HS-27A (cell line): ENCODE measurements at regions not wholly inside any gene's neighbourhood (a gene's known extent, or its start where the extent isn't known, plus 50 kb on each side); places are given as distances from the start of the nearest gene placed in this dataset.
"Not testable (repeated sequence)": the region's sequence is repeated elsewhere in the genome, so short reads cannot be mapped to it uniquely, and the experiment has no call there.

Source experiments
- DNase-seq: peaks from one replicate; pipeline ENCODE4 v3.0.0-alpha.2; 2012; ENCODE audit warnings: low read depth, missing footprints

- no peak for DNase-seq
Observed at GRCh38 chr12:18849761-18850160, 111.8 kb downstream of the CAPZA3 start.

DNA sequence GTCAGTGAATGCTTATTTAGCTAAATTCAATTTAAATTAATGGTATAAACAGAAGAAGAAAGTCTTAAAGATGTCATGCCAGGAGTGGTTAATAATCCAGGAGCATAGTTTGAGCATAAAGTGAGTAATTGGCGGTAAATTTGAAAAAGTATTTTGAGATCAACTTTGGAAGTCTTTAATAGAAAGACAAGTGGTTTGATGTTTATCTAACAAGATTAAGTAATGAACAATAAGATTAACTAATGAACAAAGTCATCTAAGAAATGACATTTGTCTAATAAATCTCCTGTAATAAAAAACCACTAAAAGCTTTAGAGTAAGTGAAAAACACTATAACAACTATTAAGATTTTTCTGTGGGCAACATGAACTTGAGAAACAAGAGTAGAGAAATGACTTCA, 112.8 kb downstream of the CAPZA3 start:
- DNase-seq, result no peak

DNA sequence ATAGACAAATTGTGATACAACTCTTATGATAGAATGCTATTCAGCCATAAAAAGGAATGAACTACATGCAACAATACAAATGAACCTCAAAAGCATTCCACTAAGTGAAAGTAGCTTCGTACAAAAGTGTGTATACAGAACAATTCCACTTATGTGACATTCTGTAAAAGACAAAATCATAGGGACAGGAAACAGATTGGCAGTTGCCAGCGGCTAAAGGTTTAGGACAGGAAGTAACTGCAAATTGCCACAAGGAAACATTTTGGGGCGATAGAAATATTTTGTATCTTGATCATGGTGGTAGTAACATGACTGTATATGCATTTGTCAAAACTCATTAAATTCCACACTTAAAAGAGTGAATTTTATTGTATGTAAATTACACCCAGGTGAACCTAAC, 113.4 kb downstream of the CAPZA3 start:
- DNase-seq, result no peak

GRCh38 chr12:18853570-18854366, 115.8 kb downstream of the CAPZA3 start:
- no peak for DNase-seq

GRCh38 chr12:18857656-18858055, 119.7 kb downstream of the CAPZA3 start:
- no peak for DNase-seq

- DNase-seq, result no peak
Observed at GRCh38 chr12:18859400-18859799, 121.5 kb downstream of the CAPZA3 start.

DNA sequence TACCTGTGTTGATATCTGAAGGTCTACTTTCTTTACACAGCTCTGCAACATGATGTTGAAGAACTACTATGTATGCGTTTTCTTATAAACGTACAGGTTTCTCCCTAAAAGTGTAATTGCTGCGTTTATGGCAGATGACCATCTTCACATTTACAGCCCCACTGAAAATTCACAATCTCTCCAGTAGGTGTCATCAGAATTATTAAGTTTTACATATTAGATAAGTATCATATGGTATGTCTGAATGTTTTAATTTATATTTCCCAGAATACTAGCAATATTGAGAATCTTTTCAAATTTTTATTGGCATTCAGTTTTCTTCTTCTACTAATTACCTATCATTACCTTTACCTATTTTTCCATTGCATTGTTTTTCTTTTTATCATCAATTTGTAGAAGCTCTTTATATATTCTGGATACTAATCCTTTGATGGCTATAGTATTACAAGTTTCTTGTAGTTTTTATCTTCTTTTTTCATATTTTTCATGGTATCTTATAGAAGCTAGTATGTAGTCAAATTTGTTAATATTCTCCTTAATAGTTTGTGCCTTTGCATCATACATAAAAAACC, 123.5 kb downstream of the CAPZA3 start:
- DNase-seq, result peak; percentile 27

- no peak for DNase-seq
Observed at GRCh38 chr12:18863769-18864500, 126.0 kb downstream of the CAPZA3 start.

DNA sequence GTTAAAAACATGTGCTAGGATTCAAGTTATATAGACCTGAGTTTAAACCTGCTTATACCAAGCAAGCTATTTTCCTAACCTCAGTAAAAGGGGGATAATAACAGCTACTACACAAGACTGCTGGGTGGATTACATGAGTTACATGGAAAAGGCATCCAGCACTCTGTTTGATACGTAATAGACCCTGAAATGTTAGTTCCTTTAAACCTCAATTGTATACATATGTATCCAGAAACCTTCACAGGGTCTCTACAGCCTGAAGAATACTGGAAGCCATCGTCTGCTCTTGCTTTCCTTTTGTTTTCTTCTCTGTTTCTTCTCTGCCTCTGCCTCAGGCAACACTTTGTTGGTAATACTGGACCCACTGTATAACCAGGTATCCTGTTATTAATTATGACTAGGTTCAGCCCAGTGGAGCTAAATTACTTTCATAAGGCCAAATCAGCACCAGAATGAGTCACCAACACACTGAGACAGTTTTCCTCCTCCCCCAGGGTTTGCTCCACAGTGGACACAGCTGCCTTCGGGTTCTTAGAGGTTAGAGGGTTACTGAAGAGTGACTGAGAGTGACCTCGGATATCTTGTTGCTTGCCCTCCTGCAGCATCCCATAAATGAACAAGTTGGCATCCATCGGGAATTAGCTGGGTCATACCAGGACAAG, 127.1 kb downstream of the CAPZA3 start:
- peak; percentile 39 for DNase-seq

GRCh38 chr12:18868717-18869116, 130.8 kb downstream of the CAPZA3 start:
- no peak for DNase-seq

DNA sequence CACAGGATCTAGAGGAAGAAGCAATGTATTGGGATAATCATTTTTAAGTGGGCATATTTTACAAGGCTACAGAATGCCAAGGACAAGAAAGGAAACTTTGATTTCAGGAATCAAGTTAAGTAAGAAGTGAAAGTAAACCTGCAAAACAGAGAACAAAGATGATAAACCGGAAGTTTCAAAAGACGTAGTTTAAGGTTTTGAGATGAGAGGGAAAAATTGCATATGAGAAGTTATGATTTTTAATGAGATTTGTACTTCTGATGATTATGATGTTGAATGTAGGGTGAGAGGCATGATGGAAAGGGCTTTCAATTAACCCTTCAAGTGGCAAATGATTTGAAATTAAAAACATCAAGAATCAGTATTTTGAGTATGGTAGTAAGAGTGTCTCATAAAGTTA, 134.9 kb downstream of the CAPZA3 start:
- no peak for DNase-seq

GRCh38 chr12:18878676-18879180, 140.8 kb downstream of the CAPZA3 start:
- no peak for DNase-seq

- no peak for DNase-seq
Observed at GRCh38 chr12:18882690-18883089, 144.8 kb downstream of the CAPZA3 start.

DNA sequence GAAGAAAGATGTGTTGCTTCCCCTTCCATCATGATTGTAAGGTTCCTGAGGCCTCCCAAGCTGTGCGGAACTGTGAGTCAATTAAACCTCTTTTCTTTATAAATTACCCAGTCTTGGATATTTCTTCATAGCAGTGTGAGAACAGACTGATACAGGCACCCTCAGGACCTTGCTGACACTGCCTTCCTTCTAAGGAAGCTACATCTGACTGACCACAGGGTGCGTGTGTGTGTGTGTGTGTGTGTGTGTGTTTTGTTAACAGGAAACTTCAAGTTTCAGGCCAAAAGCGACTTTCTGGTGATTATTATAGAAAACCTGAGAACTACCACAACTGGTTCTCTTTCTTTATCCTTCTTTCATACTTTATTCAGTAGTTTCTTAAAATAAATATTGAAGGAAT, 149.0 kb downstream of the CAPZA3 start:
- DNase-seq, result no peak

- no peak for DNase-seq
Observed at GRCh38 chr12:18887368-18887767, 149.4 kb downstream of the CAPZA3 start.

DNA sequence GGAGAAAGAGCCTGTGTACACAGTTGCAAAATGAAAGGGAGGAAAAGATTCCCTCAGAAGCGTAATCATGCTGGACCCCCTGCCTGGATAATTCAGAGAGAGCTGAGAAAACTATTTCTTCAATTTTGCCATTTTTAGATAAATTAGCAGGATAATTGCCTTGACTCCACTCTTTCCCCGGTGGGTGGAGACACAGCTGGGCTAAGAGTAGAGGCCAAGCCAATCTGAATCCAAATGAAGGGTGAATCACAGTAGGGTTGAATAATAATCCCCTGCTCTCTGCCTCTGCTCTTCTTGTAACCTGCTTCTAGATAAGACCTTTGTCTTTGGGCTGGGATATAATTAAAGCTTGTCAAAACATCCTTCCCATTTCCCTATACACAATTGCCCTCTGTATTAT, 150.1 kb downstream of the CAPZA3 start:
- DNase-seq, result no peak

- DNase-seq, result not testable (repeated sequence)
Observed at GRCh38 chr12:18890621-18891020, 152.7 kb downstream of the CAPZA3 start.

- no peak for DNase-seq
Observed at GRCh38 chr12:18895540-18895939, 157.6 kb downstream of the CAPZA3 start.

- no peak for DNase-seq
Observed at GRCh38 chr12:18895946-18896345, 158.0 kb downstream of the CAPZA3 start.

GRCh38 chr12:18897823-18898222, 159.9 kb downstream of the CAPZA3 start:
- peak; percentile 14 for DNase-seq

GRCh38 chr12:18898470-18898869, 160.6 kb downstream of the CAPZA3 start:
- no peak for DNase-seq

GRCh38 chr12:18899162-18899561, 161.2 kb downstream of the CAPZA3 start:
- DNase-seq, result no peak
